HCT116 (cell line): ENCODE measurements at regions not wholly inside any gene's neighbourhood (a gene's known extent, or its start where the extent isn't known, plus 50 kb on each side); places are given as distances from the start of the nearest gene placed in this dataset.

Experiments
- ATAC-seq: fragments of 200-7000 bp; cut with Tn5 transposase; 2 replicates; pipeline ENCODE4 v1.9.1; 2020; ENCODE audit warnings: mild to moderate bottlenecking, moderate library complexity
- BruUV-seq: library from RNA; stranded (reverse); fragments of 400-500 nt; replicated peaks from 2 replicates; lab custom pipeline; 2021; lab: Mats Ljungman, UMichigan
- CTCF ChIA-PET: fragments of 300-600 bp; sonication (Branson Sonifier 250); formaldehyde crosslinking; loops from one replicate; lab custom pipeline; 2021; ENCODE audit warnings: antibody characterized with exemption; lab: Charles Lee
- POLR2A ChIA-PET: fragments of 300-600, 350-600 bp; sonication (Branson Sonifier 250); formaldehyde crosslinking; loops from one replicate; lab custom pipeline; 2021; ENCODE audit warnings: antibody characterized with exemption; lab: Charles Lee
- RAD21 ChIA-PET, 2 experiments: fragments of 300-600 bp; sonication (Branson Sonifier 250); formaldehyde crosslinking; loops; one replicate each; lab custom pipeline; 2023; ENCODE audit warnings: low total read pairs in 2 of 2; ENCODE audit not compliant: uncharacterized antibody in 2 of 2, unreplicated experiment in 2 of 2, low non-redundant PET in 1 of 2; lab: Charles Lee
- DNase-seq: peaks from one replicate; pipeline ENCODE4 v3.0.0-alpha.2; 2010; ENCODE audit warnings: low read depth, low spot score
- H2AFZ ChIP-seq: fragments of 200-600 bp; shearing (Covaris generic), sonication (generic); 2 replicates; pipeline ENCODE4 v1.6.1; 2017; ENCODE audit warnings: low read depth, mixed run types, mixed read lengths, antibody characterized with exemption, low read length; ENCODE audit not compliant: poor library complexity, severe bottlenecking
- H3K27ac ChIP-seq: 2 replicates; pipeline ENCODE4 v1.5.1; 2012; ENCODE audit warnings: low read depth, low read length
- H3K27me3 ChIP-seq: fragments of 200-600 bp; sonication (generic); 2 replicates; pipeline ENCODE4 v1.6.1; 2016; ENCODE audit warnings: mixed run types, low read length, mixed read lengths; ENCODE audit not compliant: insufficient read depth
- H3K36me3 ChIP-seq, 2 experiments: fragments of 200-500 bp in 1 of 2; fragments of 200-600 bp in 1 of 2; sonication (Bioruptor generic) in 1 of 2; sonication (generic) in 1 of 2; 2 replicates each; pipeline versions ENCODE4 v1.5.1 to v1.6.1; 2014 to 2016; ENCODE audit warnings: low read length in 2 of 2, inconsistent platforms in 1 of 2, mixed read lengths in 1 of 2, mixed run types in 1 of 2; ENCODE audit not compliant: insufficient read depth in 2 of 2, control insufficient read depth in 1 of 2
- H3K4me1 ChIP-seq, 2 experiments: fragments of 200-600 bp in 1 of 2; sonication (generic) in 1 of 2; 2 replicates each; pipeline versions ENCODE4 v1.5.1 to v1.6.1; 2012 to 2017; ENCODE audit warnings: low read length in 2 of 2, inconsistent platforms in 1 of 2, mild to moderate bottlenecking in 1 of 2, mixed read lengths in 1 of 2, mixed run types in 1 of 2, moderate library complexity in 1 of 2; ENCODE audit not compliant: insufficient read depth in 2 of 2, control insufficient read depth in 1 of 2
- H3K4me2 ChIP-seq: fragments of 200-600 bp; sonication (generic); 2 replicates; pipeline ENCODE4 v1.6.1; 2017; ENCODE audit warnings: mixed run types, low read length, mixed read lengths
- H3K4me3 ChIP-seq, 2 experiments: fragments of 200-600 bp in 1 of 2; sonication (generic) in 1 of 2; replicated peaks in 1 of 2; 2 replicates each; pipeline ENCODE4 v1.5.1; 2011 to 2016; ENCODE audit warnings: low read length in 2 of 2, control low read depth in 1 of 2, low read depth in 1 of 2, mild to moderate bottlenecking in 1 of 2, mixed read lengths in 1 of 2, mixed run types in 1 of 2
- H3K79me2 ChIP-seq: fragments of 200-600 bp; sonication (generic); 2 replicates; pipeline ENCODE4 v1.6.1; 2017; ENCODE audit warnings: mild to moderate bottlenecking, mixed run types, low read length, moderate library complexity, mixed read lengths; ENCODE audit not compliant: insufficient read depth
- H3K9ac ChIP-seq: fragments of 200-600 bp; sonication (generic); 2 replicates; pipeline ENCODE4 v1.6.1; 2016; ENCODE audit warnings: low read length, mixed read lengths
- H3K9me2 ChIP-seq: fragments of 200-600 bp; sonication (generic), shearing (Covaris generic); 2 replicates; pipeline ENCODE4 v1.6.1; 2017; ENCODE audit warnings: mixed run types, mild to moderate bottlenecking, moderate library complexity; ENCODE audit not compliant: insufficient read depth
- H3K9me3 ChIP-seq, 2 experiments: fragments of 200-500 bp in 1 of 2; fragments of 200-600 bp in 1 of 2; sonication (Bioruptor generic) in 1 of 2; sonication (generic) in 1 of 2; 2 replicates each; pipeline ENCODE4 v1.6.1; 2014 to 2017; ENCODE audit warnings: low read length in 2 of 2, mixed read lengths in 2 of 2, inconsistent platforms in 1 of 2, low read depth in 1 of 2, mild to moderate bottlenecking in 1 of 2, mixed run types in 1 of 2, moderate library complexity in 1 of 2; ENCODE audit not compliant: control insufficient read depth in 1 of 2, insufficient read depth in 1 of 2
- H4K20me1 ChIP-seq: fragments of 200-600 bp; sonication (generic), shearing (Covaris generic); 2 replicates; pipeline ENCODE4 v1.6.1; 2017; ENCODE audit warnings: mixed run types, mild to moderate bottlenecking, moderate library complexity; ENCODE audit not compliant: insufficient read depth
- CBX3 ChIP-seq: IDR thresholded peaks from 2 replicates; pipeline ENCODE4 v1.6.1; 2012; ENCODE audit warnings: low read depth
- CEBPB ChIP-seq: IDR thresholded peaks from 2 replicates; pipeline ENCODE4 v1.6.1; 2012; ENCODE audit warnings: low read depth
- EGR1 ChIP-seq: IDR thresholded peaks from 2 replicates; pipeline ENCODE4 v1.6.1; 2012; ENCODE audit warnings: low read depth
- EZH2 ChIP-seq: fragments of 200-600 bp; sonication (generic); IDR thresholded peaks from 2 replicates; pipeline ENCODE4 v1.6.1; 2017; ENCODE audit warnings: antibody characterized with exemption, mixed run types
- FOSL1 ChIP-seq: IDR thresholded peaks from 2 replicates; pipeline ENCODE4 v1.6.1; 2012; ENCODE audit warnings: low read depth
- JUND ChIP-seq: IDR thresholded peaks from 2 replicates; pipeline ENCODE4 v1.6.1; 2012
- POLR2A ChIP-seq: IDR thresholded peaks from 2 replicates; pipeline ENCODE4 v1.7.0; 2011; ENCODE audit warnings: borderline replicate concordance; ENCODE audit not compliant: insufficient read depth, insufficient read length; ENCODE audit errors: extremely low read depth
- RAD21 ChIP-seq: IDR thresholded peaks from 2 replicates; pipeline ENCODE4 v1.6.1; 2012; ENCODE audit warnings: low read depth, mild to moderate bottlenecking
- REST ChIP-seq: IDR thresholded peaks from 2 replicates; pipeline ENCODE4 v1.6.1; 2012; ENCODE audit warnings: low read depth
- SIN3A ChIP-seq: IDR thresholded peaks from 2 replicates; pipeline ENCODE4 v1.6.1; 2012; ENCODE audit warnings: low read depth
- SRF ChIP-seq: IDR thresholded peaks from 2 replicates; pipeline ENCODE4 v1.6.1; 2012; ENCODE audit warnings: low read depth
- TCF7L2 ChIP-seq: IDR thresholded peaks from 2 replicates; pipeline ENCODE4 v1.7.0; 2011; ENCODE audit warnings: borderline replicate concordance, inconsistent platforms; ENCODE audit not compliant: insufficient read depth, insufficient read length; ENCODE audit errors: extremely low read depth
- YY1 ChIP-seq: IDR thresholded peaks from 2 replicates; pipeline ENCODE4 v1.6.1; 2011; ENCODE audit warnings: low read length, low read depth, moderate library complexity, mild to moderate bottlenecking; ENCODE audit not compliant: insufficient replicate concordance; ENCODE audit errors: extremely low read depth
- ZFX ChIP-seq: fragments of 450-650 bp; IDR thresholded peaks from 2 replicates; pipeline ENCODE4 v1.6.1; 2017
- ZNF274 ChIP-seq: fragments of 200-500 bp; sonication (Bioruptor generic); IDR thresholded peaks from 2 replicates; pipeline ENCODE4 v1.6.1; 2014; ENCODE audit warnings: mild to moderate bottlenecking, low read depth, low read length, inconsistent platforms
- intact Hi-C: fragments of 100-400 bp; cut with micrococcal nuclease; formaldehyde crosslinking; loops from 2 replicates; pipeline ENCODE4 v1.10.0; 2022
- TF ChIP-seq, protein P1 (sequence below): IDR thresholded peaks from 2 replicates; pipeline ENCODE4 v1.6.1; 2011; ENCODE audit warnings: mild to moderate bottlenecking, low read length, moderate library complexity; ENCODE audit not compliant: insufficient replicate concordance; ENCODE audit errors: extremely low read depth
- TF ChIP-seq, protein P2 (sequence below), 3 experiments: fragments of 200-600 bp in 1 of 3; sonication (generic) in 1 of 3; IDR thresholded peaks in 2 of 3; conservative IDR thresholded peaks in 1 of 3; 2 replicates each; pipeline ENCODE4 v1.5.1; 2012 to 2017; ENCODE audit warnings: low read depth in 2 of 3, low read length in 2 of 3, antibody characterized with exemption in 1 of 3, borderline replicate concordance in 1 of 3, control low read depth in 1 of 3, mild to moderate bottlenecking in 1 of 3, mixed read lengths in 1 of 3, mixed run types in 1 of 3, moderate library complexity in 1 of 3; ENCODE audit not compliant: insufficient read depth in 1 of 3
- TF ChIP-seq, protein P3 (sequence below): IDR thresholded peaks from 2 replicates; pipeline ENCODE4 v1.6.1; 2012

GRCh38 chr2:44071454-44072046 lies 75.8 kb upstream of the LRPPRC start:
- DNase-seq (no peak), ATAC-seq (no peak)
- Histone ChIP-seq H3K4me3 (no peak overlapping the region), H2AFZ (no peak overlapping the region), H3K9ac (no peak overlapping the region), H4K20me1 (no peaks in the 10 kb centered on the region), H3K27me3 (no peaks in the 10 kb centered on the region), H3K36me3 (no peaks in the 10 kb centered on the region), H3K4me1 (no peaks in the 10 kb centered on the region), H3K79me2 (no peaks in the 10 kb centered on the region), H3K27ac (no peak overlapping the region), H3K4me2 (no peak overlapping the region), H3K9me2 (no peaks in the 10 kb centered on the region), H3K9me3 (no peaks in the 10 kb centered on the region)
- intact Hi-C loops, result no loop called here
- ChIA-PET RAD21 (no interaction called here), POLR2A (no interaction called here), CTCF (interaction anchor here (1.2 kb wide), 1 partner anchor 27 kb away, joined by 4 read pairs; no protein-coding TSS in a partner anchor)
- no peak for TF ChIP-seq JUND
- TF ChIP-seq RAD21, result no peak
- no peak for TF ChIP-seq ZFX
- no peak for TF ChIP-seq REST
- no peak for TF ChIP-seq ZNF274
- TF ChIP-seq EZH2, result no peak
- TF ChIP-seq, protein P1, sequence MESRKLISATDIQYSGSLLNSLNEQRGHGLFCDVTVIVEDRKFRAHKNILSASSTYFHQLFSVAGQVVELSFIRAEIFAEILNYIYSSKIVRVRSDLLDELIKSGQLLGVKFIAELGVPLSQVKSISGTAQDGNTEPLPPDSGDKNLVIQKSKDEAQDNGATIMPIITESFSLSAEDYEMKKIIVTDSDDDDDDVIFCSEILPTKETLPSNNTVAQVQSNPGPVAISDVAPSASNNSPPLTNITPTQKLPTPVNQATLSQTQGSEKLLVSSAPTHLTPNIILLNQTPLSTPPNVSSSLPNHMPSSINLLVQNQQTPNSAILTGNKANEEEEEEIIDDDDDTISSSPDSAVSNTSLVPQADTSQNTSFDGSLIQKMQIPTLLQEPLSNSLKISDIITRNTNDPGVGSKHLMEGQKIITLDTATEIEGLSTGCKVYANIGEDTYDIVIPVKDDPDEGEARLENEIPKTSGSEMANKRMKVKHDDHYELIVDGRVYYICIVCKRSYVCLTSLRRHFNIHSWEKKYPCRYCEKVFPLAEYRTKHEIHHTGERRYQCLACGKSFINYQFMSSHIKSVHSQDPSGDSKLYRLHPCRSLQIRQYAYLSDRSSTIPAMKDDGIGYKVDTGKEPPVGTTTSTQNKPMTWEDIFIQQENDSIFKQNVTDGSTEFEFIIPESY, result no peak
- no peak for TF ChIP-seq CEBPB
- no peak for TF ChIP-seq POLR2A
- TF ChIP-seq, protein P2, sequence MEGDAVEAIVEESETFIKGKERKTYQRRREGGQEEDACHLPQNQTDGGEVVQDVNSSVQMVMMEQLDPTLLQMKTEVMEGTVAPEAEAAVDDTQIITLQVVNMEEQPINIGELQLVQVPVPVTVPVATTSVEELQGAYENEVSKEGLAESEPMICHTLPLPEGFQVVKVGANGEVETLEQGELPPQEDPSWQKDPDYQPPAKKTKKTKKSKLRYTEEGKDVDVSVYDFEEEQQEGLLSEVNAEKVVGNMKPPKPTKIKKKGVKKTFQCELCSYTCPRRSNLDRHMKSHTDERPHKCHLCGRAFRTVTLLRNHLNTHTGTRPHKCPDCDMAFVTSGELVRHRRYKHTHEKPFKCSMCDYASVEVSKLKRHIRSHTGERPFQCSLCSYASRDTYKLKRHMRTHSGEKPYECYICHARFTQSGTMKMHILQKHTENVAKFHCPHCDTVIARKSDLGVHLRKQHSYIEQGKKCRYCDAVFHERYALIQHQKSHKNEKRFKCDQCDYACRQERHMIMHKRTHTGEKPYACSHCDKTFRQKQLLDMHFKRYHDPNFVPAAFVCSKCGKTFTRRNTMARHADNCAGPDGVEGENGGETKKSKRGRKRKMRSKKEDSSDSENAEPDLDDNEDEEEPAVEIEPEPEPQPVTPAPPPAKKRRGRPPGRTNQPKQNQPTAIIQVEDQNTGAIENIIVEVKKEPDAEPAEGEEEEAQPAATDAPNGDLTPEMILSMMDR (IDR thresholded peaks at IDR 0.05 in 2 of 3, conservative IDR thresholded peaks at IDR 0.05 in 1 of 3; ENCODE audit: borderline replicate concordance in 1 of 3, insufficient read depth in 1 of 3, low read depth in 2 of 3, low read length in 2 of 3), result no peak
- TF ChIP-seq CBX3, result no peak
- no peak for TF ChIP-seq EGR1
- TF ChIP-seq SRF, result no peak
- TF ChIP-seq, protein P3, sequence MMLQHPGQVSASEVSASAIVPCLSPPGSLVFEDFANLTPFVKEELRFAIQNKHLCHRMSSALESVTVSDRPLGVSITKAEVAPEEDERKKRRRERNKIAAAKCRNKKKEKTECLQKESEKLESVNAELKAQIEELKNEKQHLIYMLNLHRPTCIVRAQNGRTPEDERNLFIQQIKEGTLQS, result no peak
- no peak for TF ChIP-seq YY1
- no peak for TF ChIP-seq TCF7L2
- no peak for TF ChIP-seq FOSL1
- TF ChIP-seq SIN3A, result no peak
- no TSS peak for BruUV-seq
